ENCODE measurements at regions not wholly inside any gene's neighbourhood (a gene's known extent, or its start where the extent isn't known, plus 50 kb on each side); places are given as distances from the start of the nearest gene placed in this dataset.

DNA sequence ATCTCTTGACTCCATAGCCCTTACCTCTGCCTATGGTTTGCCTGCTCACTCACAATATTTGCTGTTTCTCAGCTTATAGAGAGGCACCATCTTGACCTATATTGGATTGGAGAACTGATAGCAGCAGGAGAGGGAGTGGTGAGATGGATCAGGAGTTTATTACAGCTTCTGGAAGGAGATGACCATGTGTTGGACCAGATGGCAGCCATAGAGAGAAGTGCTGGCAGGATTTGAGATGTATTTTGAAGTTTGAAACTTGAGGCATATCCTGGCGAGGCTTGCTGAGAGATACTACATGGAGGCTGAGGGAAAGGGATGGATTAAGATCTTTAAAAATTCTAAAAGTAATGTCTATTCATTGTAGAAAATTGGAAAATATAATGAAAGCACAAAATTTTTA is 198.0 kb upstream of the ZFP64 start:
- no peak for DNase-seq (ENCODE audit: low spot score)

- DNase-seq (ENCODE audit: low spot score) = no peak
Measured at GRCh38 chr20:52383995-52384621, 192.5 kb upstream of the ZFP64 start.

DNA sequence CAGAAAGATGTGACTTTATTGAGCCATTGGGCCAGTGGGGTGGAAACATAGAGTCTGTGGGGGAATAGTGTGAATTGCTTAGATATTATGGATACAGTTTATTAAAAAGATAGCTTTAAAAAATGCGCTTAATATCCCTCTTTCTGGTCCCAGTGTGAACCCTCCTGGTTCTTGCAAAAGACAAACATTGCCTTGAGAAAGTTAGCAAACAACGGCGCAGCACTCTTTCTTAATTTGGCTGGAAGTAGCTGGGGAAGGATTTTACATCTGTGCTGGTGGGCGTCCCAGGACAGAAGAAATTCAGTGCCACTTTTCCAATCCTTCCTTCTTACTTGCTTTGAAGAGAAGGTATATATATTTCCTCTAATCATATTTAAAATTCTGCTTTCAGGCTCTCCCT is 191.4 kb upstream of the ZFP64 start:
- no peak for DNase-seq (ENCODE audit: low spot score)

- peak; percentile 35 for DNase-seq (ENCODE audit: low spot score)
Measured at GRCh38 chr20:52379723-52380336, 188.3 kb upstream of the ZFP64 start.

GRCh38 chr20:52372169-52372568 is 180.6 kb upstream of the ZFP64 start:
- no peak for DNase-seq (ENCODE audit: low spot score)

- no peak for DNase-seq (ENCODE audit: low spot score)
Measured at GRCh38 chr20:52365688-52366087, 174.1 kb upstream of the ZFP64 start.

DNA sequence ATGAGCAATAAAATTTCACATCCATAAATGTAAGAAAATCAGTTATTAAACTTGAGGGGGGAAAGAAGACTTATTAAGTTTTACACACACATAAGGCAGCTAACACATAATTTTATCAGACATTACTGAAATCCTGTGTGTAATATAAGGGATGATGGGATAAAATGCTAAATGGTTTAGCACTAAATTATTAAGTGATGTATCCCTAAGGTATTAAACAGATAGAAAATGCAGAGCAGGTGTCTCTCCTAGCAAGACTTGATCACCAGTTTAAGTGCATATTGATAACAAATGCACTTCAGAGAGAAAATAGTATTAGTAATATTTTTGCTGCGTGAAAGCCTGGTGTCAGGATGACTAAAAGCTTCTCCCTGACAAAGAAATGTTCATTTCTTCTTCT is 172.8 kb upstream of the ZFP64 start:
- DNase-seq (ENCODE audit: low spot score) = no peak

DNA sequence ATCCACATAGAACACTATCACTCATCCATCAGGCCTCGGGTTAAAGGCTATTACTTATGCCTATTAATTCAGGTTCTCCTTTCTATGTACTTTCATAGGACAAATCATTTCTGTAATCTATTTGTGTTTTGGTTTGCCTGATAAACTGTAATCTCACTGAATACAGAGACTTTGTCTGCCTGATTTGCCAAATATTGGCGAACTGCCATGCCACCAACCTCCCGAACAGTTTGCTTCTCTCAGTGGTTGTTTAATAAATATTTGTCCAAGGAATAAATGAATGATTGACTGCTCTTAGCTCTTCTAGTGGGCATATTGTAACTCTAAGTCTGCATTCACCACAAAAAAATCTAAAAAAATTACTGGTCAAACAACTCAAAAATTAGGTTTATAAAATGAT is 170.1 kb upstream of the ZFP64 start:
- no peak for DNase-seq (ENCODE audit: low spot score)

GRCh38 chr20:52349806-52350205 is 158.2 kb upstream of the ZFP64 start:
- no peak for DNase-seq (ENCODE audit: low spot score)

DNA sequence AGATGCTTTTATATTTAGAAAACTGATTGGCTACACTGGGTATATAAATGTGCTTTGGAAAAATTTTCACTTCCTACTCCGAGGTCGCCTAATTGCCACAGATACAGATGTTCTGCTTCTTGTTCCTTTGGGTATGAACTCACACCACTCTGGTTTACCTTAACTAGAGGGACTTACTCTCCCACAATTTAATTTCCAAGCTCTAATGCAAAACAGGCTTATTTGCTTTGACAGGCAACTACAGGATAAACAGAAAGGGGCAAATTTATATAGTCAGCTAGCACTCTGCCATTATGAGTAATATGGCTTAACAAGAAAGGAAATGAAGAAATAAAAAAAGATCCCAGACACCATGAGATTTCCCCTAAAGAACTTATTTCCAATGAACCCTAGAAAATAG is 156.9 kb upstream of the ZFP64 start:
- no peak for DNase-seq (ENCODE audit: low spot score)

DNA sequence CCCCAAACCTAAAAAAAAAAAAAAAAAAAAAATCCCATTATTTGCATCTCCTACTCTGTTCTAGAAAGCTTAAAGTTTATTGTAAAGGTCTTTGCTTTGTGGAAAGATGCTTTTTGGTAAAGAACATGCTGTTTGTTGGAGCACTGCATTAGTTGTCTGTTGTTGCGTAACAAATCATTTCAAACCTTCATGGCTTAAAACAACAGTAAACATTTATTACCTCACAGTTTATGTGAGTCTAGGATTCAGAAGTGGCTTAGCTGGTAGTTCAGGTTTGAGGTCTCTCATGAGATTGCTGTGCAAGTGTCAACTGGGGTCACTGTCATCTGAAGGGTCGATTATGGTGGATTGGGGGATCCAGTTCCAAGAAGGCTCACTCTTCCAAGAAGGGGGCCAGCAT is 155.2 kb upstream of the ZFP64 start:
- DNase-seq (ENCODE audit: low spot score) = no peak

DNA sequence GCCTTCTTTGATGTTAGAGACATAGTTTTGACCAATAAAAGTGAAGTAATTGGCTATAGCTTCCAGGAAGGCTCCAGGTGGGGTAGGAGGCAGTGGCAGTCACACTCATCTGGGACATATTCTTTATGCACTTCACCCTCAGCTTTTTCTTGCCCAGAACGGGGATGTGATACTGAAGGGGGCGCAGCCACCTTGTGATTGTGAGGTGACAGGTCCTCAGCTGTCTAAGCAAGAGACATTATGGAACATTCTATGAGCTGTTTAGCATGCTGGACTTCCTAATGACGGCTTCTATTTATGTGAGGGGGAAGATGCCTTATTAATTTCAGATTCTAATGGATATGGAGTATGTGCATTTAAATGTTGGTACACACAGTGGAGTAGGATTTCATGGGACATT is 151.3 kb upstream of the ZFP64 start:
- no peak for DNase-seq (ENCODE audit: low spot score)

- no peak for DNase-seq (ENCODE audit: low spot score)
Measured at GRCh38 chr20:52340036-52340634, 148.6 kb upstream of the ZFP64 start.

DNA sequence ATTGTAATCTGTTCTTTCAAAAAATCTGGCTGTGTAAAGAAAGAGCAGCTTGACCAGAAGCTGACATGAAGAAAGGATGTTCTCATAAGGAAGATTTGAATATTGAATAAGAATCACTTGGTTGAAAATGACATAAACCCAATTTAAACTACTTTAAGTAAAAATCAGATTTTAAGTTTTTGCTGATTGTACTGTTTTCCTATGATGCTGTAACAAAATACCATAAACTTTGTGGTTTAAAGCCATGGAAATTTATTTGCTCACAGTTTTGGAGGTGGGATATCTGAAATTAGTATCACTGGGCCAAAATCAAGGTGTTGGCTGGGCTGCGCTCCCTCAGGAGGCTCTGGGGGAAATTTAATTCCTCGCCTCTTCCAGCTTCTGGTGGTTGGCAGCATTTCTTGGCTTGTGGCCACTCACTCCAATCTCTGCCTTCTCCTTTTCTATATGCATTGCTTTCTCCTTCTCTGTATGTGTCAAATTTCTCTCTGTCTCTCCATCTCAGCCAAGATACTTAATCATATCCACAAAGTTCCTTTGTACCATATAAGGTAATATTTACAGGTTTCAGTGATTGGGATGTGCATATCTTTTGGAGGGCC is 141.2 kb upstream of the ZFP64 start:
- DNase-seq (ENCODE audit: low spot score) = no peak

DNA sequence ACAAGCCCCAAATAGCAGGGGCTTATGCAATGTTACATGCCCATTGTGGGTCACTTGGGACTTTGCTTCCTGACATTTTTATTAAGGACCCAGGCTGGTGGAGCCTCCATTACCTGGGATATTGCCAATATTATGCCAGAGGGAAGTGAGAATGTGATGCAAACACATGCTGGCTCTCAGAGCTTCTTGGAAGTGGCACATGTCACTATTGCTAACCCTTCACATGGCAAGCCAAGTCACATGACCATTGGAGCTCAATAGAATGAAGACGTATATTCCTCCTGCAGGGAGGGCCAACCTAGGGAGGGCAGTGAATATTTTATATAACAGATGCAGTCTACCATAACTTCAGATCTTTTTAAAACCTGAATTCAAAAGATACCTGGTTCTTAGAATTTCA is 140.7 kb upstream of the ZFP64 start:
- DNase-seq (ENCODE audit: low spot score) = no peak

DNA sequence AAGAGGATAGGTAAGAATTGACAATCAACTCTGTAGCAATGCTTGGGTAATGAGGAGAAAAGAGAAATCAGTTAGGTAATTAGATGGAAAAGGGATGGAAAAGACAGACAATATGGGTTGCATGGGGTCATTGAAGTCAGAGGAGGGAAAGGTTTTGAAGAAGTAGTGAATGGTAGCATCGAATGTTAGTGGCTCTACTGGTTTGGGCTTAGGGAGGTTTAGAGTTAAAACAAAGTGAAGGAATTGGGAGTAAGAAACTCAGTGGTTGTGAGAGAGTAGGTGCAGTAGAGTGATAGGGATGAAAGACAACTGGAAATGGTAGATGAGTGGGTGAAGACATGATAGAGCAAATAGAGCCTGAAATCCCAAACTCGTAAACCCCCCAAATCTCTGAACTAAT is 140.1 kb upstream of the ZFP64 start:
- no peak for DNase-seq (ENCODE audit: low spot score)

- no peak for DNase-seq (ENCODE audit: low spot score)
Measured at GRCh38 chr20:52321396-52321795, 129.8 kb upstream of the ZFP64 start.

- no peak for DNase-seq (ENCODE audit: low spot score)
Measured at GRCh38 chr20:52318651-52319050, 127.1 kb upstream of the ZFP64 start.

DNA sequence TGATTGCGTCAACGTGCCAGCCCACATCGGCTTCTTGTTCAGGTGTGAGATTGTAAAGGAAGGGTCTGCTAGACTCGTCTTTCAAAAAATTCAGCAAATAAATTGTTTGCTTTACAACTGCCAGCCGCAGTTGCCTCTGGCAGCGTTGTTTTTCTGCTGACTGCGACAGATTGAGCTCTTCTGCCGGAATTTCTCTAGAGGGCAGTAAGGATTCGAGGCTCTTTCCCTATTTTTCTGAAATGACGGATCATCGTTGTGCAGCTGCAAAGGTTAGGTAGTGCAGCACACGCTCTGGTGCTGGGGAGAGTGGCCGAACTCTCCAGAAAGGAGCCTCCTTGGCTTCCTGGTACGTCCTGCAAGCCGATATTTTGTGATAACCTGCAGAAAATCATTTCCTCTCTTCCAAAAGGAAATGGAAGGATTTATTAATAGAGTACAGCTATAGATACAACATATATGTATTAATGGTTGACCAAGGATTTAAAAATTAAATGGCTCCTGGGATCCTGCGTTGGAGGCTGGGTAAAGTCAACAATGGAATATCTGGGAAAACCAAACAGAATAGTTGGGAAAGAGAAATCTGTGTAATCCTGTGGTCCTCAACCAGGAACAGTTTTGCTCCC is 121.9 kb upstream of the ZFP64 start:
- peak; percentile 35 for DNase-seq (ENCODE audit: low spot score)

- peak; percentile 59 for DNase-seq (ENCODE audit: low spot score)
Measured at GRCh38 chr20:52312132-52312729, 120.7 kb upstream of the ZFP64 start.

DNA sequence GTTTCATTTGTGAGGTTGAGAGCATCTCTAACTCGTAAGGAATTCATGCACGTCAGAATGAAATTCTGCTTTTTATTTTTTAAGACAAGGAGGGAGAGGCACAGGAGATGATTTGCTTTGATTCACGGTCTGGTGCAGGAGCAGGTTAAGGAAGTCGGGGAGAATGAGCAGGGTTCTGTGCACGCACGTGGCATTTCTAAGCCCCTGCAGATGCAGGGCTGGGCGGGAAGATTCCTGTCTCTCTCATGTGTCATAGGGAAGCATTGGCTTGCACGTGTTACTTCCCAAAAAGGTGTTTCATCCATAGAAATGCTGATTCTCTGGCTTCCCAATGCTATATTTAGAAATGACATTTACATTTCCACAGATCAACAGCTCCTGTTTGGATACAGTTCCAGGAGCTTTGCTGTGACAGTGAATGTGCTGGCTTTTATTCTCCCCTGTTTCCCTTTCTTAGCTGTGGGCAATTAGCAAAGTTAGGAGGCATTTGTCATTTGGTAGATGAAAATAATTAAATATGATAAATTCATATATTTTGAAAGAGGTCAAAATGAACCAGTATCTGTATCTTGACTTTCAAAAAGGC is 119.7 kb upstream of the ZFP64 start:
- no peak for DNase-seq (ENCODE audit: low spot score)

GRCh38 chr20:52309181-52309580 is 117.6 kb upstream of the ZFP64 start:
- DNase-seq (ENCODE audit: low spot score) = no peak
